ENCODE measurements at regions not wholly inside any gene's neighbourhood (a gene's known extent, or its start where the extent isn't known, plus 50 kb on each side); places are given as distances from the start of the nearest gene placed in this dataset.

DNA sequence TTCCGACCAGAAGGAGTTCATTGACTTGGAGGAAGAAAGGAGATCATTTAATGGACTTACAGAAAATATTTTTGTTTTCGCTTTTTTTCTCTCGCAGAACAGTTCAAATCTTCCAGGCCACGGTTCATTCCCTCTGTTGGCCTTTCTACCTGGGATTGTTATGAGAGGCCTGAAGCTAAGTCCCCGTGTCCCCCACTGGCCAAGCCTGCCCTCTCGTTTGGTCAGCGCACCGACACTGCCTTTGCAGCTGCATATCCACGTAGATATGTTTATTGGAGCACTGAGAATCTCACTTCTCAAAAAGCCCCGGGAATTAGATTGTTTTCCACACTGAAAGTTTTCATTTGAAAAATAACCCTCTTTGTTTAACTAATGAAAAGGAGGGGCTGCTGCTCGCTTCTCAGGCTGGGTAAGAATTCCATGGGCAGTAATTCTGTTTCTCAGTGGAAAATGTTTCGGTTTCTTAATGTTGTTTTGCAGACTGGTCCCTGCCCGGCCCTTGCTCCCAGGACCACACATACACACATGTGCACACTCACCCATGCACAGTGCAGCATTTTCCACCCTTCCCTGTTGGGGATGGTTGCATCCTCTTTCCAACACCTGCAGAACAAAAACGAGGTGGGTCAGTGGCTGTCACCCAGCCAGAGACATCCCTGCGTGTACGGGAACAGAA, 655.7 kb downstream of the BNC2 start:
- TF ChIP-seq, protein P1, sequence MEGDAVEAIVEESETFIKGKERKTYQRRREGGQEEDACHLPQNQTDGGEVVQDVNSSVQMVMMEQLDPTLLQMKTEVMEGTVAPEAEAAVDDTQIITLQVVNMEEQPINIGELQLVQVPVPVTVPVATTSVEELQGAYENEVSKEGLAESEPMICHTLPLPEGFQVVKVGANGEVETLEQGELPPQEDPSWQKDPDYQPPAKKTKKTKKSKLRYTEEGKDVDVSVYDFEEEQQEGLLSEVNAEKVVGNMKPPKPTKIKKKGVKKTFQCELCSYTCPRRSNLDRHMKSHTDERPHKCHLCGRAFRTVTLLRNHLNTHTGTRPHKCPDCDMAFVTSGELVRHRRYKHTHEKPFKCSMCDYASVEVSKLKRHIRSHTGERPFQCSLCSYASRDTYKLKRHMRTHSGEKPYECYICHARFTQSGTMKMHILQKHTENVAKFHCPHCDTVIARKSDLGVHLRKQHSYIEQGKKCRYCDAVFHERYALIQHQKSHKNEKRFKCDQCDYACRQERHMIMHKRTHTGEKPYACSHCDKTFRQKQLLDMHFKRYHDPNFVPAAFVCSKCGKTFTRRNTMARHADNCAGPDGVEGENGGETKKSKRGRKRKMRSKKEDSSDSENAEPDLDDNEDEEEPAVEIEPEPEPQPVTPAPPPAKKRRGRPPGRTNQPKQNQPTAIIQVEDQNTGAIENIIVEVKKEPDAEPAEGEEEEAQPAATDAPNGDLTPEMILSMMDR (IDR thresholded peaks at IDR 0.05; ENCODE audit: insufficient read depth, low read length, missing control alignments) = no peak
- no peak for DNase-seq (ENCODE audit: low read depth, low spot score)
- POLR2A ChIA-PET = no interaction called here
- CTCF ChIA-PET = no interaction called here
- H3K4me3 ChIP-seq (ENCODE audit: low read depth, low read length) = no peak overlapping the region

DNA sequence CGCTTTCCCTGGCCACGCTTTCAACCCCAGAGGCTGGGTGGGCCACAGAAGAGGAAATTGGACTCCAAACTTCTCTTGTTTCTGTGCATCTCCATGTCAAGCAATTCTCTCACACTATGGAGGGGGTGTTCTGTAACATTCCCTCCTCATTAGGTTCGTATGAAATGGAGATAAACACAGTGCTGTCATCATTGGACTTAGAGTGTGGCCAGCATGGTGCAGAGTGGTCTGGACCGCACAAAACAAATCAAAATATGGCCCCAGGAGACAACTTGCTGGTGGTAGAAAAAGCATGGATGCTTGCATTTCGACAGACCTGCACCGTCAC, 655.2 kb downstream of the BNC2 start:
- CTCF ChIA-PET = no interaction called here
- no peak overlapping the region for H3K4me3 ChIP-seq (ENCODE audit: low read depth, low read length)
- POLR2A ChIA-PET = no interaction called here
- TF ChIP-seq, protein P1 (IDR thresholded peaks at IDR 0.05; ENCODE audit: insufficient read depth, low read length, missing control alignments) = no peak
- no peak for DNase-seq (ENCODE audit: low read depth, low spot score)

DNA sequence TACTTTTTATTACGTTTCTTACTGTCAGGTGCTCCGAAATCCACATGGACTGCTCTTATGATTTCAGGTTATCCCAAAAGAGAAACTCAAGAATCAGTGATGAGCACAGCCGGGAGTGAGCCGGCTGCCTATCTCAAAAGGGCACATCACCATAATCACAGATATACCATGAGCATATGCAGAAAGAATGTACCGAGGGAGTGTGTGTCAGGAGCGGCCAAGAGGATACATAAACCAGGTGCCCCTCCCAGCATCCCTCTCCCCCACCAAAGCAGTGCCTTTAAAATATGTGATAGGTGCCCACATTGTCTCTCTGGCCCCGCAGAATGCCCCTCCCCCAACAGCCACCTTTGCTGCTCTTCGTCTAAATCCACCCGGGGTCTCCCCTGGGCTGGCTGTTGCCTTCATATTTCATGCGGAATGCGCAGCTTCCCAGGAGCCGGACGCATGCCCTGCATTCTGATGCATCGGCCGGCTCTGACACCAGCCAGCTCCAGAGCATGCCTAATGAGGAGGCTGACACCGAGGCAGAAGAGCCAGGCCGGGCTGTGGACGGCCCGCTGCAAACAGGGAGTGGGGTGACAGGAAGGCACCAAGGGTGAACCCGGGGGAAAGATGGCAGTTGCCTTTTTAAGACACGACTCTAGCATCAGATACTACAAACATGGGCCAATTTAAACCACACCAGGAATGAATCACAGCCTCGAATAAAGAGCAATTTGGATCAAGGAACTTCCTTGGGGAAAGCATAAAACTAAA, 652.3 kb downstream of the BNC2 start:
- CTCF ChIA-PET = interaction anchor here (1.2 kb wide), 1 partner anchor 40 kb away, joined by 3 read pairs; no protein-coding TSS in a partner anchor
- POLR2A ChIA-PET = no interaction called here
- TF ChIP-seq, protein P1 (IDR thresholded peaks at IDR 0.05; ENCODE audit: insufficient read depth, low read length, missing control alignments) = no peak
- H3K4me3 ChIP-seq (ENCODE audit: low read depth, low read length) = no peak overlapping the region
- DNase-seq (ENCODE audit: low read depth, low spot score) = no peak

DNA sequence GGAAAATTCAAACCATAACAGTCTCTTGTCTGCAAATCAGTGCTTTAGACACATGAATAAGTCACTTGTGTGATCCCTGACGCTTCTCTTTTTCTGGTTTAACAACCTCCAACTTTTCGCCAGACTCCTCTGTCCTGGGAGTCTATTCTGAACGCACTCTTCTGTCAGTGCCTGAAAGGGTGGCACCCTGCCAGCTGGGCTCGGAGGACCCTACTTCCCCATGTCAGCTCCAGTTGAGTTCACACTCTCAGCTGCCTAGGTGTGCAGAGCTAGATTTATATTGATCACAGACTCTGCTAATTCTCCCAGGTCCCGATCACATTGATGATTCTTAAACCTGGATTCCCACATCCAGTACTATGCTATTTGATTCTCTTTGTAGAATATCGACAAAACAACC, 649.1 kb downstream of the BNC2 start:
- ChIA-PET POLR2A (no interaction called here), CTCF (interaction anchor here (1.4 kb wide), 1 partner anchor 10 kb away, joined by 3 read pairs; no protein-coding TSS in a partner anchor)
- H3K4me3 ChIP-seq (ENCODE audit: low read depth, low read length) = no peak overlapping the region
- TF ChIP-seq, protein P1 (IDR thresholded peaks at IDR 0.05; ENCODE audit: insufficient read depth, low read length, missing control alignments) = no peak
- no peak for DNase-seq (ENCODE audit: low read depth, low spot score)

DNA sequence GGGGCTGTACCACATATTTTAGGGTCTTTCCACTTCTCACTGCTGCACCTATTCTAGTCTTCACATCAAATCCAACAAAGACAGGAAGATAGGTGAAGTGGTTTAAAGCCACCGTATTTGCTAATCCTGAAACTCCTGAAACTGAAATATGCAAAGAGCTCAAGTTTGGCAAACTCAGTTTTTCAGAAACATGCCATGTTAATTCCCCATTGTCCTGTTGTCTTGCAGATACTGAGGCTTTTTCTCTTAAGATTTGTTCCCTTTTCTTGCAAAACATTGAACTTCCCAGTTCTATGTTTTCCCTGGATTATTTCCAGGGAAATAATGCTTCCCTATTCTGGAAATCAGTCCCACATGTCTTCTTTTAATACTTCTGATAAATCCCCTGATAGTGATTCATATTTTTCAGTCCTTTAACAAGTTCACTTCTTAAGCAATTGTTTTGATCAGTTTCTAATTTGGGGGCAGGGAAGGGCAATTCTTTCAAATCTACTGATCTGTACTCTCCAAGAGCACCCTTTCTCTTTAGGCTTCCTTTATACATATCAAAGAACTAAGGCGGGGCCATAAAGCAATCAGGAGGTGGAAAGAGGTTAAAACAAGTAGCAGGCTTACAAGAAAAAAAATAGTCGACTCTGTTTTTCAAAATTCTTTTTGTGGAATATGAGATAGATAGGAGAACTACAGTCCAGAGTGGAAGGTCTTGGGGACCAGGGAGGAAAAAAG, 648.5 kb downstream of the BNC2 start:
- no peak for DNase-seq (ENCODE audit: low read depth, low spot score)
- ChIA-PET POLR2A (no interaction called here), CTCF (interaction anchor here (1.4 kb wide), 1 partner anchor 10 kb away, joined by 3 read pairs; no protein-coding TSS in a partner anchor)
- TF ChIP-seq, protein P1 (IDR thresholded peaks at IDR 0.05; ENCODE audit: insufficient read depth, low read length, missing control alignments) = no peak
- no peak overlapping the region for H3K4me3 ChIP-seq (ENCODE audit: low read depth, low read length)

Data from AG04449 (cell line).